H1 (cell line): ENCODE measurements at regions not wholly inside any gene's neighbourhood (a gene's known extent, or its start where the extent isn't known, plus 50 kb on each side); places are given as distances from the start of the nearest gene placed in this dataset.

Experiments used
- CTCF ChIA-PET: fragments of 300-600 bp; sonication (Branson Sonifier 250); formaldehyde crosslinking; loops from one replicate; lab custom pipeline; 2021; ENCODE audit not compliant: partially characterized antibody; lab: Charles Lee
- POLR2A ChIA-PET: fragments of 300-600 bp; sonication (Branson Sonifier 250); formaldehyde crosslinking; loops from one replicate; lab custom pipeline; 2021; ENCODE audit warnings: inconsistent platforms; ENCODE audit not compliant: partially characterized antibody; lab: Charles Lee
- DNase-seq, 2 experiments: peaks; one replicate each; pipeline versions ENCODE4 v3.0.0 to v3.0.0-alpha.2; 2010 to 2022; ENCODE audit warnings: low spot score in 2 of 2, low read depth in 1 of 2, mixed read lengths in 1 of 2
- FAIRE-seq: peaks from 2 replicates; lab custom pipeline; 2011; peaks lifted over from hg19 to GRCh38; lab: Jason Lieb, UNC
- H2AFZ ChIP-seq: 2 replicates; pipeline ENCODE4 v1.8.1; 2012; ENCODE audit warnings: low read length, inconsistent platforms
- H2AK5ac ChIP-seq: 2 replicates; pipeline ENCODE4 v1.6.1; 2013; ENCODE audit warnings: low read depth, low read length
- H2BK120ac ChIP-seq: replicated peaks from 2 replicates; pipeline ENCODE3; 2013; ENCODE audit warnings: low read depth, low read length, inconsistent platforms
- H2BK12ac ChIP-seq: 2 replicates; pipeline ENCODE4 v1.6.1; 2013; ENCODE audit warnings: low read depth, low read length
- H2BK15ac ChIP-seq: 2 replicates; pipeline ENCODE4 v1.6.1; 2013; ENCODE audit warnings: low read length
- H2BK20ac ChIP-seq: 2 replicates; pipeline ENCODE4 v1.6.1; 2013; ENCODE audit warnings: low read length
- H2BK5ac ChIP-seq: 2 replicates; pipeline ENCODE4 v1.6.1; 2013; ENCODE audit warnings: low read depth, low read length
- H3K14ac ChIP-seq: 2 replicates; pipeline ENCODE4 v1.6.1; 2013; ENCODE audit warnings: inconsistent platforms; ENCODE audit not compliant: insufficient read length
- H3K18ac ChIP-seq: 2 replicates; pipeline ENCODE4 v1.6.1; 2013; ENCODE audit warnings: low read length; ENCODE audit errors: extremely low read depth
- H3K23ac ChIP-seq: 2 replicates; pipeline ENCODE4 v1.6.1; 2013; ENCODE audit warnings: inconsistent platforms; ENCODE audit not compliant: insufficient read length
- H3K23me2 ChIP-seq: 2 replicates; pipeline ENCODE4 v1.6.1; 2013; ENCODE audit warnings: low read depth, low read length
- H3K27ac ChIP-seq: 2 replicates; pipeline ENCODE4 v1.6.1; 2011; ENCODE audit warnings: low read depth, low read length, inconsistent platforms
- H3K27me3 ChIP-seq, 4 experiments: replicated peaks in 1 of 4; 1 replicate in 1 of 4; 2 replicates in 3 of 4; pipeline versions ENCODE4 v1.6.1 to v1.8.1; 2011 to 2013; ENCODE audit warnings: low read length in 3 of 4, mild to moderate bottlenecking in 3 of 4, inconsistent platforms in 2 of 4, mixed read lengths in 2 of 4, moderate library complexity in 1 of 4; ENCODE audit not compliant: control insufficient read depth in 3 of 4, insufficient read depth in 3 of 4; ENCODE audit errors: extremely low read depth in 1 of 4
- H3K36me3 ChIP-seq, 4 experiments: 2 replicates each; pipeline versions ENCODE4 v1.6.1 to v1.8.1; 2011 to 2013; ENCODE audit warnings: mild to moderate bottlenecking in 4 of 4, low read length in 3 of 4, moderate library complexity in 2 of 4, control low read depth in 1 of 4, inconsistent platforms in 1 of 4; ENCODE audit not compliant: insufficient read depth in 4 of 4, control insufficient read depth in 2 of 4
- H3K4ac ChIP-seq: replicated peaks from 2 replicates; pipeline ENCODE3; 2013; ENCODE audit warnings: low read length, low read depth, mixed read lengths, inconsistent platforms; ENCODE audit not compliant: insufficient read length
- H3K4me1 ChIP-seq, 4 experiments: replicated peaks in 1 of 4; 1 replicate in 1 of 4; 2 replicates in 3 of 4; pipeline versions ENCODE4 v1.6.1 to v1.8.1; 2011 to 2013; ENCODE audit warnings: low read length in 3 of 4, inconsistent platforms in 2 of 4, mixed read lengths in 1 of 4; ENCODE audit not compliant: insufficient read depth in 4 of 4, control insufficient read depth in 3 of 4
- H3K4me2 ChIP-seq, 2 experiments: 2 replicates each; pipeline versions ENCODE4 v1.6.1 to v1.8.1; 2011 to 2013; ENCODE audit warnings: low read depth in 2 of 2, low read length in 2 of 2, control low read depth in 1 of 2, inconsistent platforms in 1 of 2, mild to moderate bottlenecking in 1 of 2; ENCODE audit not compliant: insufficient read depth in 1 of 2
- H3K4me3 ChIP-seq, 4 experiments: fragments of 200-600, 300-600 bp in 1 of 4; sonication (generic), shearing (Covaris generic), sonication (Bioruptor Twin) in 1 of 4; 2 replicates each; pipeline versions ENCODE4 v1.5.1 to v1.8.1; 2011 to 2016; ENCODE audit warnings: low read length in 4 of 4, low read depth in 3 of 4, control low read depth in 2 of 4, inconsistent platforms in 2 of 4, mild to moderate bottlenecking in 2 of 4, mixed read lengths in 1 of 4, moderate library complexity in 1 of 4; ENCODE audit not compliant: insufficient read depth in 2 of 4; ENCODE audit errors: extremely low read depth in 1 of 4
- H3K56ac ChIP-seq: replicated peaks from 2 replicates; pipeline ENCODE3; 2013; ENCODE audit warnings: low read depth, mild to moderate bottlenecking, mixed read lengths, low read length, inconsistent platforms; ENCODE audit not compliant: insufficient read length
- H3K79me1 ChIP-seq: 2 replicates; pipeline ENCODE4 v1.6.1; 2013; ENCODE audit warnings: low read depth, low read length, control low read depth
- H3K79me2 ChIP-seq, 2 experiments: 2 replicates each; pipeline versions ENCODE4 v1.6.1 to v1.8.1; 2012 to 2013; ENCODE audit warnings: low read length in 2 of 2, mild to moderate bottlenecking in 2 of 2, inconsistent platforms in 1 of 2; ENCODE audit not compliant: insufficient read depth in 2 of 2, control insufficient read depth in 1 of 2
- H3K9ac ChIP-seq, 4 experiments: replicated peaks in 1 of 4; 1 replicate in 1 of 4; 2 replicates in 3 of 4; pipeline versions ENCODE4 v1.6.1 to v1.8.1; 2011 to 2013; ENCODE audit warnings: low read depth in 3 of 4, low read length in 3 of 4, control low read depth in 2 of 4, mild to moderate bottlenecking in 2 of 4, moderate library complexity in 2 of 4, inconsistent platforms in 1 of 4; ENCODE audit errors: extremely low read depth in 1 of 4
- H3K9me3 ChIP-seq, 2 experiments: 2 replicates each; pipeline versions ENCODE4 v1.6.1 to v1.8.1; 2012 to 2013; ENCODE audit warnings: mild to moderate bottlenecking in 2 of 2, moderate library complexity in 2 of 2, control low read depth in 1 of 2, inconsistent platforms in 1 of 2, low read depth in 1 of 2, low read length in 1 of 2, mixed read lengths in 1 of 2; ENCODE audit not compliant: insufficient read depth in 2 of 2
- H4K20me1 ChIP-seq, 2 experiments: replicated peaks in 1 of 2; 2 replicates each; pipeline versions ENCODE3 to v1.8.1; 2011 to 2013; ENCODE audit warnings: inconsistent platforms in 2 of 2, low read length in 2 of 2, mild to moderate bottlenecking in 1 of 2; ENCODE audit not compliant: insufficient read depth in 2 of 2, control insufficient read depth in 1 of 2
- H4K5ac ChIP-seq: 2 replicates; pipeline ENCODE4 v1.6.1; 2013; ENCODE audit warnings: low read length, low read depth, mixed read lengths, inconsistent platforms; ENCODE audit not compliant: insufficient read length
- H4K8ac ChIP-seq: 2 replicates; pipeline ENCODE4 v1.8.0; 2013; ENCODE audit warnings: mild to moderate bottlenecking, moderate library complexity, low read length, inconsistent platforms; ENCODE audit not compliant: insufficient read depth; ENCODE audit errors: extremely low read depth
- H4K91ac ChIP-seq: replicated peaks from 2 replicates; pipeline ENCODE3; 2013; ENCODE audit warnings: low read length, mixed read lengths, inconsistent platforms; ENCODE audit not compliant: insufficient read length
- FOSL1 ChIP-seq: IDR thresholded peaks from 2 replicates; pipeline ENCODE4 v1.6.1; 2011; ENCODE audit warnings: mild to moderate bottlenecking, low read depth, low read length, moderate library complexity; ENCODE audit not compliant: insufficient read depth
- KDM4A ChIP-seq: IDR thresholded peaks from one replicate; pipeline ENCODE4 v1.7.1; 2012; ENCODE audit warnings: low read depth, mild to moderate bottlenecking, moderate library complexity, low read length, inconsistent platforms; ENCODE audit not compliant: severe bottlenecking
- MAFK ChIP-seq: IDR thresholded peaks from 2 replicates; pipeline ENCODE4 v1.6.1; 2012; ENCODE audit warnings: low read depth, mild to moderate bottlenecking, improper control_type of control experiment, low read length
- SP4 ChIP-seq: IDR thresholded peaks from 2 replicates; pipeline ENCODE4 v1.6.1; 2012; ENCODE audit warnings: low read length, inconsistent platforms
- SRF ChIP-seq: IDR thresholded peaks from 2 replicates; pipeline ENCODE4 v1.6.1; 2011; ENCODE audit warnings: mild to moderate bottlenecking, low read depth, low read length, moderate library complexity
- WGBS, 2 experiments: shearing (Covaris generic) in 1 of 2; methylation state at CpG; one replicate each; pipeline versions ENCODE4 v1.1.6 to v1.1.7; 2013 to 2015; ENCODE audit warnings: low lambda C conversion rate in 2 of 2, mixed read lengths in 2 of 2, inconsistent platforms in 1 of 2, low coverage in 1 of 2, missing lambda C conversion rate in 1 of 2; ENCODE audit not compliant: insufficient replicate concordance in 2 of 2, insufficient coverage in 1 of 2, insufficient read length in 1 of 2; ENCODE audit errors: extremely low coverage in 1 of 2, missing lambda C conversion rate in 1 of 2; 5-methylcytosine and 5-hydroxymethylcytosine counted together

GRCh38 chr4:179543771-179544170, 2101.5 kb upstream of the AGA start:
- Histone ChIP-seq H4K20me1 (no peaks in the 10 kb centered on the region), H3K79me1 (no peaks in the 10 kb centered on the region), H2AFZ (no peak overlapping the region), H3K9me3 (0 out of 4 replicates have a peak, but pooled peaks cover 0 to 2% of the 10 kb centered on the region in 2 experiments), H3K36me3 (no peaks in the 10 kb centered on the region), H3K23ac (no peak overlapping the region), H3K4me3 (no peak overlapping the region), H4K91ac (no peak overlapping the region), H2BK20ac (no peak overlapping the region), H2BK120ac (no peak overlapping the region), H2BK15ac (no peak overlapping the region), H4K5ac (no peak overlapping the region), H3K4ac (no peak overlapping the region), H2BK5ac (no peak overlapping the region), H3K18ac (no peak overlapping the region), H3K9ac (no peak overlapping the region), H2BK12ac (no peak overlapping the region), H3K56ac (no peak overlapping the region), H3K23me2 (no peaks in the 10 kb centered on the region), H3K27me3 (no peaks in the 10 kb centered on the region), H3K4me1 (no peaks in the 10 kb centered on the region), H4K8ac (no peak overlapping the region), H3K14ac (no peak overlapping the region), H2AK5ac (no peak overlapping the region), H3K27ac (no peak overlapping the region), H3K79me2 (no peaks in the 10 kb centered on the region), H3K4me2 (no peak overlapping the region)
- WGBS, 2 experiments = 95% methylated on average over 6 of the region's 6 CpGs; no CpG with 5 or more reads in 1 of the 2 experiments
- ChIA-PET POLR2A (no interaction called here), CTCF (no interaction called here)
- DNase-seq (no peak), FAIRE-seq (no peak)
- TF ChIP-seq SP4 (no peak), SRF (no peak), KDM4A (no peak), MAFK (no peak), FOSL1 (no peak)
